Gastroesophageal sphincter (tissue), 3 donors: ENCODE measurements at regions not wholly inside any gene's neighbourhood (a gene's known extent, or its start where the extent isn't known, plus 50 kb on each side); places are given as distances from the start of the nearest gene placed in this dataset.

Experiments used
- EP300 ChIP-seq: sonication (generic); formaldehyde crosslinking; IDR thresholded peaks from one replicate; pipeline ENCODE4 v1.6.1; 2017; ENCODE audit warnings: antibody characterized with exemption, mild to moderate bottlenecking
- POLR2A ChIP-seq, 2 donors: fragments of 450-650 bp; IDR thresholded peaks; one replicate each; pipeline ENCODE4 v1.6.1; 2017; ENCODE audit warnings: antibody characterized with exemption in 2 of 2, mild to moderate bottlenecking in 2 of 2, moderate library complexity in 1 of 2
- POLR2AphosphoS5 ChIP-seq: sonication (generic); formaldehyde crosslinking; IDR thresholded peaks from one replicate; pipeline ENCODE4 v1.6.1; 2017; ENCODE audit warnings: antibody characterized with exemption
- TF ChIP-seq, protein P1 (sequence below), 4 experiments: fragments of 200-600 bp in 2 of 4; fragments of 450-650 bp in 2 of 4; sonication (generic) in 1 of 4; IDR thresholded peaks; one replicate each; pipeline ENCODE4 v1.5.1; 2017 to 2019; ENCODE audit warnings: antibody characterized with exemption in 4 of 4, mild to moderate bottlenecking in 2 of 4, moderate library complexity in 2 of 4

DNA sequence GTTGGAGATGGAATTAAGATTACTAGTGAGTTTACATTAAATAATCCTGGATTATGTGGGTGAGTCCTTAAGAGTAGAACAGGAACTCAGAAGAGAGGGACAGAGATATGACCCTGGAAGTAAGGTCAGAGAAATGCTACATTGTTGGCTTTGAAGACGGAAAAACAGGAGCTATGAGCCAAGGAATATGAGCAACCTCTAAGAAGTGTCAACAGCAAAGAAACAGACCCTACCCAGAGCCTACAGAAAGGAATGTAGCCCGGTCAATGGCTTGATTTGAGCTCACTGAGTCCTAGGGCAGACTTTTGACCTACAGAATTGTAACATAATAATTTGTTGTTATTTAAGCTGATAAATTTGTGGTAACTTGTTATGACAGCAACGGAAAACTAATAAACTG lies 304.9 kb downstream of the IPMK start:
- TF ChIP-seq, protein P1, sequence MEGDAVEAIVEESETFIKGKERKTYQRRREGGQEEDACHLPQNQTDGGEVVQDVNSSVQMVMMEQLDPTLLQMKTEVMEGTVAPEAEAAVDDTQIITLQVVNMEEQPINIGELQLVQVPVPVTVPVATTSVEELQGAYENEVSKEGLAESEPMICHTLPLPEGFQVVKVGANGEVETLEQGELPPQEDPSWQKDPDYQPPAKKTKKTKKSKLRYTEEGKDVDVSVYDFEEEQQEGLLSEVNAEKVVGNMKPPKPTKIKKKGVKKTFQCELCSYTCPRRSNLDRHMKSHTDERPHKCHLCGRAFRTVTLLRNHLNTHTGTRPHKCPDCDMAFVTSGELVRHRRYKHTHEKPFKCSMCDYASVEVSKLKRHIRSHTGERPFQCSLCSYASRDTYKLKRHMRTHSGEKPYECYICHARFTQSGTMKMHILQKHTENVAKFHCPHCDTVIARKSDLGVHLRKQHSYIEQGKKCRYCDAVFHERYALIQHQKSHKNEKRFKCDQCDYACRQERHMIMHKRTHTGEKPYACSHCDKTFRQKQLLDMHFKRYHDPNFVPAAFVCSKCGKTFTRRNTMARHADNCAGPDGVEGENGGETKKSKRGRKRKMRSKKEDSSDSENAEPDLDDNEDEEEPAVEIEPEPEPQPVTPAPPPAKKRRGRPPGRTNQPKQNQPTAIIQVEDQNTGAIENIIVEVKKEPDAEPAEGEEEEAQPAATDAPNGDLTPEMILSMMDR (IDR thresholded peaks at IDR 0.05): no peak
- TF ChIP-seq POLR2A (IDR thresholded peaks at IDR 0.05) (no peak), EP300 (no peak), POLR2AphosphoS5 (no peak)
